GM18870 (cell line): ENCODE measurements at regions not wholly inside any gene's neighbourhood (a gene's known extent, or its start where the extent isn't known, plus 50 kb on each side); places are given as distances from the start of the nearest gene placed in this dataset.

Source experiments
- ATAC-seq: cut with Tn5 transposase; IDR thresholded peaks from one replicate; pipeline ENCODE4 v1.9.1; 2021; ENCODE audit warnings: moderate library complexity; ENCODE audit not compliant: unreplicated experiment

DNA sequence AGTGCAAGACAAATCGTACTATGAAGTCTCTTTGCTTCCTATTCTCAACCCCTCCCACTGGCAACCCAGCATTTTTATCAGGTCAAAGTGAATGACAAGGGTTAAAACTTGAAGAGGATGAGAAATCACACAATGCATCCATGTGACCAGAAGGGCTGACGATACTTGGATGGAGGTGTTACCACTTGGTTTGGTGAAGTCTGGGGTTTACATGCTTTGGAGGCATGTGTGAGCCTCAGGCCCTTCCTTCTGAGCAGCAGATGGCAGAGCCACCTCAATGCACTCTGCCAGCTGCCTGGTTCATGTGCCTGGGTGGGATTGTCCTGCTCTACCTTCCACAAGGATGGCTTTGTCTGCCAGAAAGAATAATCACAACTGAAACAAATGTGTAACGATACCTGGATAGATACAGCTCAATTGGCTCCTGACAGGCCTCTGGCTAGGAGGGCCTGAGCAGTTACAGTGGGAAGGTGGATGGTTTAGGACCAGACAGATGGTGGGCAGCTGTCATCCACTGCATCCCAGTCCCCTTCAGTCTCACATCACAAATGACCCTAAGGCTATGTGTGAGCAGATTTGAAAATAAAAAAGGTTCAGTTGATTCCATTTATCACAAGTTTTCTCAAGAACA, 51.5 kb upstream of the CNIH3 start:
- ATAC-seq, result no peak

GRCh38 chr1:224565186-224565585, 50.9 kb upstream of the CNIH3 start:
- no peak for ATAC-seq

DNA sequence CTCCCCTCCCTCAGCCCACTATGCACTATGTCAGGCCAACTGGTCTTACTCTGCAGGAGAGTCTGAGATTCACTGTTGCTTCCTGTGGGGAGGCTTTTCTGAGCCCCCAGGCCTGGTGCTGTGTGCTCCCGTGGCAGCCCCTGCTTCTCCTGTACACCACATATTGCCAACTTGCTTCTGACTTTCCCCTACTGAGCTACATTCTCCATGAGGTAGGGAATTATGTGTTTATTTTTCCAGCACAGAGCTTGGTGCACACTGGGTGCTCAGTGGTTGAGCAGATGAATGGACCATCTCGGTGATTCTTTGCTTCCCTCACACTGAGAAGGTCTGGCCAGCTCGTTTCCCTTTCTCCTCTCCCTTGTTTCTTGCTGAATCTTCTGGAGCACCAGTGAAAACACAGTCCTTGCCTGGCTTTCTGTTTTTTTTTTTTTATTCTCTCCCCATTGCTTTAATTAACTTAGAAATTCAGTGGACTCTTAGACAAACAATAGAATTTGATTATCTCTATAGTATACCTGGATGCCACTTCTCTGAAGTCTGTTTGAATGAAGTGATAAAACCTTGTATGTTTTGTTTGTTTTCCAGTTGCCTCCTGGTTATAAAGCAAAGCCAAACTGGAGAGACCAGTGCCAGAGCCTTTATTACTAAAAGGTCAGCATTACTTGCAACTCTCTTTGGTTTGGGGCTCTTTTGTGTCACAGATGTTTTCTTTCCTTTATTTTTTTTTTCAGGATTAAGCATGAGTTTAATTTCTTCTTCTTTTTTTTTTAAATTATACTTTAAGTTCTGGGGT, 50.3 kb upstream of the CNIH3 start:
- no peak for ATAC-seq
